Occipital lobe (tissue), 1 donor: ENCODE measurements at regions not wholly inside any gene's neighbourhood (a gene's known extent, or its start where the extent isn't known, plus 50 kb on each side); places are given as distances from the start of the nearest gene placed in this dataset.
"Not testable (repeated sequence)": the region's sequence is repeated elsewhere in the genome, so short reads cannot be mapped to it uniquely, and the experiment has no call there.

Experiments
- DNase-seq: peaks from one replicate; lab custom pipeline; 2025; lab: John Stamatoyannopoulos, UW

GRCh38 chr14:53743371-53743770 lies 213.3 kb downstream of the BMP4 start:
- DNase-seq, result no peak

- no peak for DNase-seq
Measured at GRCh38 chr14:53742233-53742620, 214.4 kb downstream of the BMP4 start.

- DNase-seq, result no peak
Measured at GRCh38 chr14:53741479-53742232, 215.0 kb downstream of the BMP4 start.

- no peak for DNase-seq
Measured at GRCh38 chr14:53740570-53740969, 216.1 kb downstream of the BMP4 start.

GRCh38 chr14:53735916-53736315 lies 220.7 kb downstream of the BMP4 start:
- no peak for DNase-seq

GRCh38 chr14:53723221-53723620 lies 233.4 kb downstream of the BMP4 start:
- no peak for DNase-seq

GRCh38 chr14:53719536-53719935 lies 237.1 kb downstream of the BMP4 start:
- DNase-seq, result no peak

GRCh38 chr14:53716578-53716977 lies 240.0 kb downstream of the BMP4 start:
- no peak for DNase-seq

GRCh38 chr14:53715193-53715721 lies 241.4 kb downstream of the BMP4 start:
- DNase-seq, result no peak

GRCh38 chr14:53714495-53715192 lies 242.0 kb downstream of the BMP4 start:
- DNase-seq, result no peak

- DNase-seq, result not testable (repeated sequence)
Measured at GRCh38 chr14:53712901-53713300, 243.7 kb downstream of the BMP4 start.

- no peak for DNase-seq
Measured at GRCh38 chr14:53711205-53711604, 245.4 kb downstream of the BMP4 start.

- DNase-seq, result no peak
Measured at GRCh38 chr14:53710615-53711014, 246.0 kb downstream of the BMP4 start.

GRCh38 chr14:53709381-53709780 lies 247.2 kb downstream of the BMP4 start:
- DNase-seq, result no peak

GRCh38 chr14:53703457-53703856 lies 253.2 kb downstream of the BMP4 start:
- DNase-seq, result no peak

GRCh38 chr14:53701108-53701875 lies 255.3 kb downstream of the BMP4 start:
- no peak for DNase-seq

- no peak for DNase-seq
Measured at GRCh38 chr14:53696217-53696965, 260.2 kb downstream of the BMP4 start.

GRCh38 chr14:53695692-53696214 lies 260.9 kb downstream of the BMP4 start:
- DNase-seq, result no peak

GRCh38 chr14:53692885-53693284 lies 263.7 kb downstream of the BMP4 start:
- no peak for DNase-seq

- DNase-seq, result no peak
Measured at GRCh38 chr14:53692451-53692850, 264.2 kb downstream of the BMP4 start.

- DNase-seq, result no peak
Measured at GRCh38 chr14:53683229-53683628, 273.4 kb downstream of the BMP4 start.
